ENCODE measurements at regions not wholly inside any gene's neighbourhood (a gene's known extent, or its start where the extent isn't known, plus 50 kb on each side); places are given as distances from the start of the nearest gene placed in this dataset.

DNA sequence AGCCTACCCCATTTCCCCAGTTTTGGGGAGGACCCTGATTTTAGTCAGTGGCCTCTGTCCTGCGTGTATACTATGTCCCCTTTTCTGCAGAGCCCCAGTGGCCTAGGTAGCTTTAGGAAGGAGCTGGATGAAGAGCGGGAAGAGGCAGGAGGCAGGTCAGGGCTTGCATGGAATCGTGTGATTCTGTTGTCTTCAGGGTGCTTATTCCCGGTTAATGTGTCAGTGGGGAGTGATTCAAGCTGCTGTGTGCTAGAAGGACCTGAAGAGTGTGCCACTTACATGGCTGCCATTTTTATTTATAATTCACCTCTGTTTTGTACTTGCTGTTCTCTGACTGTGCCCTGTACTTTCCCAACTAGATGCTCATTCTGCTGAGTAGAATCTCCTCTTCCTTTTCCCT is 127.3 kb upstream of the AMOT start:
- no peak for TF ChIP-seq POLR2AphosphoS5 (IDR thresholded peaks at IDR 0.05; ENCODE audit: low read depth)
- TF ChIP-seq, protein P1, sequence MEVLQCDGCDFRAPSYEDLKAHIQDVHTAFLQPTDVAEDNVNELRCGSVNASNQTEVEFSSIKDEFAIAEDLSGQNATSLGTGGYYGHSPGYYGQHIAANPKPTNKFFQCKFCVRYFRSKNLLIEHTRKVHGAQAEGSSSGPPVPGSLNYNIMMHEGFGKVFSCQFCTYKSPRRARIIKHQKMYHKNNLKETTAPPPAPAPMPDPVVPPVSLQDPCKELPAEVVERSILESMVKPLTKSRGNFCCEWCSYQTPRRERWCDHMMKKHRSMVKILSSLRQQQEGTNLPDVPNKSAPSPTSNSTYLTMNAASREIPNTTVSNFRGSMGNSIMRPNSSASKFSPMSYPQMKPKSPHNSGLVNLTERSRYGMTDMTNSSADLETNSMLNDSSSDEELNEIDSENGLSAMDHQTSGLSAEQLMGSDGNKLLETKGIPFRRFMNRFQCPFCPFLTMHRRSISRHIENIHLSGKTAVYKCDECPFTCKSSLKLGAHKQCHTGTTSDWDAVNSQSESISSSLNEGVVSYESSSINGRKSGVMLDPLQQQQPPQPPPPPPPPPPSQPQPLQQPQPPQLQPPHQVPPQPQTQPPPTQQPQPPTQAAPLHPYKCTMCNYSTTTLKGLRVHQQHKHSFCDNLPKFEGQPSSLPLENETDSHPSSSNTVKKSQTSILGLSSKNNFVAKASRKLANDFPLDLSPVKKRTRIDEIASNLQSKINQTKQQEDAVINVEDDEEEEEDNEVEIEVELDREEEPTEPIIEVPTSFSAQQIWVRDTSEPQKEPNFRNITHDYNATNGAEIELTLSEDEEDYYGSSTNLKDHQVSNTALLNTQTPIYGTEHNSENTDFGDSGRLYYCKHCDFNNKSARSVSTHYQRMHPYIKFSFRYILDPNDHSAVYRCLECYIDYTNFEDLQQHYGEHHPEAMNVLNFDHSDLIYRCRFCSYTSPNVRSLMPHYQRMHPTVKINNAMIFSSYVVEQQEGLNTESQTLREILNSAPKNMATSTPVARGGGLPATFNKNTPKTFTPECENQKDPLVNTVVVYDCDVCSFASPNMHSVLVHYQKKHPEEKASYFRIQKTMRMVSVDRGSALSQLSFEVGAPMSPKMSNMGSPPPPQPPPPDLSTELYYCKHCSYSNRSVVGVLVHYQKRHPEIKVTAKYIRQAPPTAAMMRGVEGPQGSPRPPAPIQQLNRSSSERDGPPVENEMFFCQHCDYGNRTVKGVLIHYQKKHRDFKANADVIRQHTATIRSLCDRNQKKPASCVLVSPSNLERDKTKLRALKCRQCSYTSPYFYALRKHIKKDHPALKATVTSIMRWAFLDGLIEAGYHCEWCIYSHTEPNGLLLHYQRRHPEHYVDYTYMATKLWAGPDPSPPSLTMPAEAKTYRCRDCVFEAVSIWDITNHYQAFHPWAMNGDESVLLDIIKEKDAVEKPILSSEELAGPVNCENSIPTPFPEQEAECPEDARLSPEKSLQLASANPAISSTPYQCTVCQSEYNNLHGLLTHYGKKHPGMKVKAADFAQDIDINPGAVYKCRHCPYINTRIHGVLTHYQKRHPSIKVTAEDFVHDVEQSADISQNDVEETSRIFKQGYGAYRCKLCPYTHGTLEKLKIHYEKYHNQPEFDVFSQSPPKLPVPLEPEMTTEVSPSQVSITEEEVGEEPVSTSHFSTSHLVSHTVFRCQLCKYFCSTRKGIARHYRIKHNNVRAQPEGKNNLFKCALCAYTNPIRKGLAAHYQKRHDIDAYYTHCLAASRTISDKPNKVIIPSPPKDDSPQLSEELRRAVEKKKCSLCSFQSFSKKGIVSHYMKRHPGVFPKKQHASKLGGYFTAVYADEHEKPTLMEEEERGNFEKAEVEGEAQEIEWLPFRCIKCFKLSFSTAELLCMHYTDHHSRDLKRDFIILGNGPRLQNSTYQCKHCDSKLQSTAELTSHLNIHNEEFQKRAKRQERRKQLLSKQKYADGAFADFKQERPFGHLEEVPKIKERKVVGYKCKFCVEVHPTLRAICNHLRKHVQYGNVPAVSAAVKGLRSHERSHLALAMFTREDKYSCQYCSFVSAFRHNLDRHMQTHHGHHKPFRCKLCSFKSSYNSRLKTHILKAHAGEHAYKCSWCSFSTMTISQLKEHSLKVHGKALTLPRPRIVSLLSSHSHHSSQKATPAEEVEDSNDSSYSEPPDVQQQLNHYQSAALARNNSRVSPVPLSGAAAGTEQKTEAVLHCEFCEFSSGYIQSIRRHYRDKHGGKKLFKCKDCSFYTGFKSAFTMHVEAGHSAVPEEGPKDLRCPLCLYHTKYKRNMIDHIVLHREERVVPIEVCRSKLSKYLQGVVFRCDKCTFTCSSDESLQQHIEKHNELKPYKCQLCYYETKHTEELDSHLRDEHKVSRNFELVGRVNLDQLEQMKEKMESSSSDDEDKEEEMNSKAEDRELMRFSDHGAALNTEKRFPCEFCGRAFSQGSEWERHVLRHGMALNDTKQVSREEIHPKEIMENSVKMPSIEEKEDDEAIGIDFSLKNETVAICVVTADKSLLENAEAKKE (CRISPR knock-in tag; IDR thresholded peaks at IDR 0.05): no peak

Measured in GM23338 (cell line).